ENCODE measurements at regions not wholly inside any gene's neighbourhood (a gene's known extent, or its start where the extent isn't known, plus 50 kb on each side); places are given as distances from the start of the nearest gene placed in this dataset.
A peak's percentile ranks its signal among the peaks of the same experiment; 100 is the strongest.
"Not testable (repeated sequence)": the region's sequence is repeated elsewhere in the genome, so short reads cannot be mapped to it uniquely, and the experiment has no call there.

DNA sequence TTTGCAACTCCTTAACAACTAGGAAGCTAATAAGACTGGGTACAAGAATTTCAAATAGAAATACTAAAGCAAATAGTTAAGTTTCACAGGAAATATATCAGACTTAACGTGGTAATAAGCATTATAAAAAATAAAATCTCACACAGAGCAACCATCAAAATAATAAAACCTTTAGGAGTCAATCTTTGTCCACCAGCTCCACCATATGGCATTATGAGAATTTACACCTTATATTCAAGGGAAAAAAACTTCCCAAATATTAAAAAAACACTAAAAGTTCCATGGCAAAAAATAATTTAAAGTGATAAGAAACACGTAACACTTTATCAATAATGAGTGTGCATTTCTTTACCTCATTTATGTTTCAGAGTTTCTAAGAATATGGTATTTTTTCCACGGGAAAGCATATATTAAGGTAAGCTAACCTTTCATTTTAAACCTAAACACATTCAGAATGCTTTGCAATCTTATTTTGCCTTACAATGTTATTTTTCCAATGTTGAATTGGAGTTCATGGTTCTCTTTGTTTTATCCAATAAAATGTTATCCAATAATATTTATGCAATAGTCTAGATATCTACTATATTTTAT lies 423.2 kb upstream of the SGCG start:
- DNase-seq (ENCODE audit: low spot score), result peak; percentile 27

GRCh38 chr13:22758245-22758644 lies 422.5 kb upstream of the SGCG start:
- DNase-seq (ENCODE audit: low spot score), result no peak

GRCh38 chr13:22761709-22762108 lies 419.1 kb upstream of the SGCG start:
- DNase-seq (ENCODE audit: low spot score), result no peak

DNA sequence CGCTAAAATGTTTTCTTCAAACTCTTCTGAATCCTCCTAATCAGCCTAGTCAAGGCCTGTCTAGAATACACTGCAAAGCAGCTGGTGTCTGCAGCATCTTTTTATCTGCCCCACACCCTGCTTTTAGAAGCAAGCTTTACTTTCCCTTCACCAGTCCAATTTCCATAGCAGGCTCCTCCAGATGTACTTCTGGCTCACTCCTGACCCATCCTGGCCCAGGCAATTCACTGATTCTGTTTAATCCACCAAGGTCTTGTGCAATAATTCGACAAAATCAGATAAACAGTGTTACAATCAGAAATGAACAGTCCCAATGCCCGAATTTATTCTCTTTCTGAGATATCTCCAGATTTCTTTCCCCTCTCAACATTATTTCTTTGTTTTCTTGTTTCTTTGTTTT lies 415.2 kb upstream of the SGCG start:
- no peak for DNase-seq (ENCODE audit: low spot score)

DNA sequence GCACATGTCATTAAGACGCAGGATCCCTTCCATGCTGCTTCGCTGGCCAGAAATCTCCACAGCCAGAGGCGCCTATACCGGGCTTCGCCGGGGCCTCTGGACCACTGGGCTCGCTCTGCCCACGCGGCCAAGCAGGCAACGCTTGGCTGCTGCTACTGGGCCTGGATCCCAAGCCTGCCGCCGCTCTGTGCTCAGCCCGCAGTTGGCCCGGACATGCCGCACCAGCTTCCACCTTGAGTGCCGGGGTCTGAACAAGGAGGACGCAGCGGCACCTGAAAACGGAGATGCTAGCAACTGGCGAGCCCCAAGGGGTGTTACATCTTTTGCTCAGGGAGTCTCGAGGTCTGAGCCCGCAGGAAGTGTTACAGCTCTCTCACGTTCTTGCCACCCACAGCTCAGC lies 409.9 kb upstream of the SGCG start:
- no peak for DNase-seq (ENCODE audit: low spot score)

GRCh38 chr13:22773465-22773864 lies 407.3 kb upstream of the SGCG start:
- no peak for DNase-seq (ENCODE audit: low spot score)

DNA sequence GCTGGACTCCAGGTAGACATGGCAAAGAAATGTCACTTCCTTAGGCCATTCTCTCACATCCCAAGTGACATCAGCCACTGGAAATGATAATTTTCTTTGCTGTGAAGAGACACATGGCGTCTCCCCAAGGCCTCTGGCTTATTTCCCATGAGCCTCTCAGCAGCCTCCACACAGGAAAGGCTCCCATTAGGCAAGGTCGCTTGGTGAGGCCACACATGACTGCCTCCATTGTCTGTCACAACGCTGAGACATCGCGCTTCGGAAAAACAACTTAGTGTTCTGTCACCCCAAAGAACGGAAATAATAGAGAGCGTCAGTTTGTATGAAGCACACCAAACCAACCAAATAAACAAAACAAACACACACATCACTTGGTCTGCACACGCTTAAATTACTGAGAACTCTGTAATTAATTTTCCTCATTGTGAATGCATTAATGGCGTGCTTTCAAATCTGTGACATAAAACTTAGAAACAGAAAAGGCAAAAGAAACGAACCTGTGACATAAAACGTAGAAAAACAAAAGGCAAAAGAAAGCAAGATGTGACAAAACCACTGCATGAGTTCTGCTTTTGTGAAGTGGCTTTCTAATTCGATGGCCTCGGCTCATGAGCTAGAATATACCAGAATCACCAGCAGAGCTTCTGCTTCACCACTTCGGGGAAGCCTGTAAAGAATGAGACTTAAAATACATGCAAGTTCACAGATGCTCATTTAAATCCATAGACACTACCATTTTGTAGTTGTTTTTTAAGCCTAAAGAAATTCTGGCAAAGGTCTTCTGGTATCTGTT lies 404.2 kb upstream of the SGCG start:
- DNase-seq (ENCODE audit: low spot score), result no peak

- no peak for DNase-seq (ENCODE audit: low spot score)
Observed at GRCh38 chr13:22777207-22777606, 403.6 kb upstream of the SGCG start.

GRCh38 chr13:22789027-22789593 lies 391.7 kb upstream of the SGCG start:
- no peak for DNase-seq (ENCODE audit: low spot score)

DNA sequence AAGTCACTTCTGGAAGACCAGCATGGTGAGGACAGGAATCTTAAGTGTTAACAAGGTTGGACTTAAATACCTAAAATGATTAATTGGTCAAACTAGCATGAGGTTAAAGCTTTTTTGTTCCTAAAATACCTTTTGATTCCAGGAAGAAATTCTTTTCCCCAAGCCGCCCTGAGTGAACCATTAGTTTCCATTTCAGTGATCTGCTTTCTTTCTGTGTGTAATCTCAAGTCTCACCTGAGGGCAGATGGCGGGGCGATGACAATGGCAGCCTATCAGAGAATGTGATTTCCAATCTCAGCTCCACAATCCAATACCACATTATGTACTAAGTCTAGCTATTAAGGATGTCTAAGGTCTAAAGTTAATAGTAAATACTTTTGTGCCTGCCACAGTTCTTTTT lies 390.9 kb upstream of the SGCG start:
- no peak for DNase-seq (ENCODE audit: low spot score)

DNA sequence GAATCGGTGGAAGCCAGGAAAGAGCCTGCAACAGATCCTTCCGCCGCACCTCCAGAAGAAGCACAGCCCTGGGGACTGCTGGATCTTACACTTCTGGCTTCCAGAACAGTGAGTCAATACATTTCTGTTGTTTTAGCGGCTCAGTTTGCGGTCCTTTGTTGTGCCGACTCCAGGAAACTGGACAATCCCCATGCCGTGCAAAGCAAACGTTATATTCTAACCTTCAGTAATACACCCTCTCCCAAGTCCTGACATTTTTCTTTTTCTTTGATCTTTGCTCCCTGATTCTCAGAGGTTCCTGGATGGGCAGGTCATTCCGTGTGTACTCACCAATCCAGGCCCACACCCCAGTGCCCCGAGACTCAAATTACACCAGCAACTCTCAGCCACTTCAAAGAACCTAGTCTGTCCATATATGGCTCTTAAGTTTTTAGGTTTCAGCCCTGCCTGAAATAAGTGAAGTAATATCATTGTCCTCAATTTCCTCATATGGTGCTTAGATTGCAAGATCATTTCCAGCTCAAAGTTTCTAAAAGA lies 387.1 kb upstream of the SGCG start:
- DNase-seq (ENCODE audit: low spot score), result no peak

- peak; percentile 1 for DNase-seq (ENCODE audit: low spot score)
Observed at GRCh38 chr13:22800526-22801401, 380.0 kb upstream of the SGCG start.

DNA sequence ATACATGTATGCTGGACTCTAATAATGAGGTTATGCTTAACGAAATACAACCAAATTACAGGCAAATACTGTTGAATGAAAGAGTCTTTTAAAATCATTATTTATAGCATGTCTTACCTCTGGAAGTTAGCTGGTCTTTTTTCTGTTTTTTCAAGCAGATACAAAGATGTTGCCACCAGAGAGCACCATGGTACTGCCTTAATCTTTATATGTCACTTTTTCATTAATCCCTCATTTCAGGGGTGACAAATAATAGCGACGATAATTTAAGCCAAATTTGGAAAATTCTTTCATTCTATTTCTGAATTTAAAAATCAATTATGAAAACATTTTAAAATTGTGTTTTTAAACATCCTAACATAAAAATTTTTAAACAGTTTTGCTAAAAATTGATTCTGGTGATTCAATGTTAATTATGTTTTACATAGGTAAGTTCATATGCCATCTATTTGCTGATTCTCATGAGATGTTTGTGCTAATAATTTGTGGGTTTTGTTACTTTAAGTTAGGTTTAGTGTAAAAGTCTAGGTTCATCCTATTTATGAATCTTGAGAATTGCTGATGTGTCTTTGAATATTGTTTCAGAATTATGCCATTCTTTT lies 379.3 kb upstream of the SGCG start:
- peak; percentile 20 for DNase-seq (ENCODE audit: low spot score)

DNA sequence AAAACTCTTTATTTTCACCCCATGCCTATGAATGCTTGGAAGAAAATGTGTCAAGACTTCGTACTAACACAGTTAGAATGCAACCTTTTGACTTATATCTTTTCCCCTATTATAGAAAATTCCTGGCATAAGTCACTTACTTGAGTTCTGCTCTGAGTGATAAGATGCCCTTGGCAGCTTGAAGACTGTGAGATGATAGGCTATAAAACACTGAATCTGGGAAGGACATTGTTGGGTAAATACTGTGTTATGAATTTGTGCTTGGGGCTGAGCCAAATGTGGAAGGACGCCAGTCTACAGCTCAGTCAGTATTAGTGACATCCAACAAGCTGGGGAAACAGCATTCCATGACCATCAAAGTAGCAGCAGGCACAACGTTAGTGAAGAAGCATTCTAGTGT lies 368.0 kb upstream of the SGCG start:
- peak; percentile 4 for DNase-seq (ENCODE audit: low spot score)

DNA sequence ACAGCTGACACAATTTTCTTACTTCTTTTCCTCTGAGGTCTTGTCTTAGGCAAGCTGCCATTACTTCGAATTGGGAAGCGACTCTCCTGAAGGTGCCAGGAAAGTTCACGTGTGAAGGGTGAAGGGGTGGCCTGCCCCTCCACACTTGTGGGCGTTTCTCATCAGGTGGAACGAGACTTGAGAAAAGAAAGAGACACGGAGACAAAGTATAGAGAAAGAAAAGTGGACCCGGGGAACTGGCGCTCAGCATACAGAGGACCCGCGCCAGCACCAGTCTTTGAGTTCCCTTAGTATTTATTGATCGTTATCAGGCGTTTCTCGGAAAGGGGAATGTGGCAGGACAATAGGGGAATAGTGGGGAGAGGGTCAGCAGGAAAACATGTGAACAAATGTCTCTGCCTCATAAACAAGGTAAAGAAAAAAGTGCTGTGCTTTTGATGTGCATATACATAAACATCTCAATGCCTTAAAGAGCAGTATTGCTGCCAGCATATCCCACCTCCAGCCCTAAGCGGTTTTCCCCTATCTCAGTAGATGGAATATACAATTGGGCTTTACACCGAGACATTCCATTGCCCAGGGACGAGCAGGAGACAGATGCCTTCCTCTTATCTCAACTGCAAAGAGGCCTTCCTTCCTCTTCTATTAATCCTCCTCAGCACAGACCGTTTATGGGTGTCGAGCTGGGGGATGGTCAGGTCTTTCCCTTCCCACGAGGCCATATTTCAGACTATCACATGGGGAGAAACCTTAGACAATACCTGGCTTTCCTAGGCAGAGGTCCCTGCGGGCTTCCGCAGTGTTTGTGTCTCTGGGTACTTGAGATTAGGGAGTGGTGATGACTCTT lies 367.0 kb upstream of the SGCG start:
- DNase-seq (ENCODE audit: low spot score), result not testable (repeated sequence)

DNA sequence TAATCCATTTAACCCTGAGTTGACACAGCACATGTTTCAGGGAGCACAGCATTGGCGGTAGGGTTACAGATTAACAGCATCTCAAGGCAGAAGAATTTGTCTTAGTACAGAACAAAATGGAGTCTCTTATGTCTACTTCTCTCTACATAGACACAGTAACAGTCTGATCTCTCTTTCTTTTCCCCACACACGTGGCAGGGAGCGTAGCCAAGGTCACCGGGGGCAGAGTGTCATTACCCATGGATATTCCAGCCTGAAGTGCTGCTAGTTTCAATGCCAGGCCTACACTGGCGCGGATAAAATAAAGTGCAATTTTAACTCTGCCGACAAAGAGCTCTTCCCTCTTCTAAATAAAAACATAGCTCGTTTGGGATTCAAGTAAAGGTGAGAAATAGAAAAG lies 366.3 kb upstream of the SGCG start:
- DNase-seq (ENCODE audit: low spot score), result not testable (repeated sequence)

DNA sequence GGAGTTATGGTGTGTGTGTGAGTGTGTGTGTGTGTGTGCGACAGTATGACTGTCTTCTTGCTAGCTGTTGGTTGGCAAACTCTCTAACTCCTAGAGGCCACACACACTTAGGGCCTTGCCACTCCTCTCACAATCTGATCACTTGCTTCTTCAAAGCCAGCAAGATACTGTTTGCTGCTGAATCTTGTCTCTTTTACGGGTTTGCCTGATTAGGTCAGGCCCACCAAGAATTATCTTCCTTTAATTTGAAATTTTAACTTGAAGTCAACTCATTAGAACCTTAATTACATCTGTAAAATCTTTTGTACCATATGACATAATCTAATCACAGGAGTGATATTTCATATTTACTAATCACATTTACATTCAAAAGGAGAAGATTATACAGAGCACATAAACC lies 359.2 kb upstream of the SGCG start:
- DNase-seq (ENCODE audit: low spot score), result no peak

GRCh38 chr13:22825186-22825585 lies 355.6 kb upstream of the SGCG start:
- DNase-seq (ENCODE audit: low spot score), result no peak

- DNase-seq (ENCODE audit: low spot score), result no peak
Observed at GRCh38 chr13:22828081-22828480, 352.7 kb upstream of the SGCG start.

GRCh38 chr13:22836475-22836874 lies 344.3 kb upstream of the SGCG start:
- no peak for DNase-seq (ENCODE audit: low spot score)

All from cerebellar cortex (tissue), 1 donor.